ENCODE measurements at regions not wholly inside any gene's neighbourhood (a gene's known extent, or its start where the extent isn't known, plus 50 kb on each side); places are given as distances from the start of the nearest gene placed in this dataset.

GRCh38 chr16:79444572-79444971, 156.0 kb downstream of the MAF start:
- no peak for DNase-seq (ENCODE audit: low read depth in 2 of 2)

- DNase-seq (ENCODE audit: low read depth in 2 of 2) = no peak
These were observed 160.6 kb downstream of the MAF start for GRCh38 chr16:79439901-79440300.

- DNase-seq (ENCODE audit: low read depth in 2 of 2) = no peak
These were observed 162.5 kb downstream of the MAF start for GRCh38 chr16:79437764-79438751.

- no peak for DNase-seq (ENCODE audit: low read depth in 2 of 2)
These were observed 163.7 kb downstream of the MAF start for GRCh38 chr16:79436885-79437284.

GRCh38 chr16:79434771-79435170, 165.8 kb downstream of the MAF start:
- DNase-seq (ENCODE audit: low read depth in 2 of 2) = no peak

- no peak for DNase-seq (ENCODE audit: low read depth in 2 of 2)
These were observed 166.4 kb downstream of the MAF start for GRCh38 chr16:79434092-79434491.

- no peak for DNase-seq (ENCODE audit: low read depth in 2 of 2)
These were observed 168.6 kb downstream of the MAF start for GRCh38 chr16:79431923-79432322.

GRCh38 chr16:79430191-79430678, 170.3 kb downstream of the MAF start:
- no peak for DNase-seq (ENCODE audit: low read depth in 2 of 2)

- no peak for DNase-seq (ENCODE audit: low read depth in 2 of 2)
These were observed 171.0 kb downstream of the MAF start for GRCh38 chr16:79429381-79430190.

- no peak for DNase-seq (ENCODE audit: low read depth in 2 of 2)
These were observed 173.9 kb downstream of the MAF start for GRCh38 chr16:79426663-79427062.

- no peak for DNase-seq (ENCODE audit: low read depth in 2 of 2)
These were observed 178.5 kb downstream of the MAF start for GRCh38 chr16:79422064-79422463.

- DNase-seq (ENCODE audit: low read depth in 2 of 2) = no peak
These were observed 179.4 kb downstream of the MAF start for GRCh38 chr16:79421126-79421525.

- DNase-seq (ENCODE audit: low read depth in 2 of 2) = no peak
These were observed 180.0 kb downstream of the MAF start for GRCh38 chr16:79420493-79420892.

- no peak for DNase-seq (ENCODE audit: low read depth in 2 of 2)
These were observed 181.4 kb downstream of the MAF start for GRCh38 chr16:79419148-79419547.

- DNase-seq (ENCODE audit: low read depth in 2 of 2) = no peak
These were observed 182.9 kb downstream of the MAF start for GRCh38 chr16:79417601-79418008.

- DNase-seq (ENCODE audit: low read depth in 2 of 2) = no peak
These were observed 184.4 kb downstream of the MAF start for GRCh38 chr16:79415983-79416640.

GRCh38 chr16:79412783-79413225, 187.7 kb downstream of the MAF start:
- DNase-seq (ENCODE audit: low read depth in 2 of 2) = no peak

GRCh38 chr16:79411805-79412204, 188.7 kb downstream of the MAF start:
- no peak for DNase-seq (ENCODE audit: low read depth in 2 of 2)

- no peak for DNase-seq (ENCODE audit: low read depth in 2 of 2)
These were observed 189.2 kb downstream of the MAF start for GRCh38 chr16:79411357-79411756.

- no peak for DNase-seq (ENCODE audit: low read depth in 2 of 2)
These were observed 190.6 kb downstream of the MAF start for GRCh38 chr16:79409978-79410377.

GRCh38 chr16:79408355-79408754, 192.2 kb downstream of the MAF start:
- DNase-seq (ENCODE audit: low read depth in 2 of 2) = no peak

All from activated CD4-positive, alpha-beta T cell treated with anti-CD3 and anti-CD28 coated beads for 24 hours (primary cell).